ENCODE measurements at regions not wholly inside any gene's neighbourhood (a gene's known extent, or its start where the extent isn't known, plus 50 kb on each side); places are given as distances from the start of the nearest gene placed in this dataset.
"Not testable (repeated sequence)": the region's sequence is repeated elsewhere in the genome, so short reads cannot be mapped to it uniquely, and the experiment has no call there.

GRCh38 chr1:38648417-38648816 lies 211.2 kb downstream of the RRAGC start:
- no peaks in the 10 kb centered on the region for H3K4me1 ChIP-seq (ENCODE audit: control insufficient read depth, extremely low read depth, insufficient read depth, low read length)
- H4K20me1 ChIP-seq (ENCODE audit: control insufficient read depth, extremely low read depth, insufficient read depth, low read length) = no peaks in the 10 kb centered on the region
- no peak overlapping the region for H3K4me2 ChIP-seq (ENCODE audit: extremely low read depth, insufficient read depth, low read length)
- no peaks in the 10 kb centered on the region for H3K36me3 ChIP-seq (ENCODE audit: control insufficient read depth, insufficient read depth, low read length)
- H2AFZ ChIP-seq (ENCODE audit: low read length) = no peak overlapping the region
- H3K27me3 ChIP-seq (ENCODE audit: control insufficient read depth, insufficient read depth, low read length) = no peaks in the 10 kb centered on the region
- TF ChIP-seq CTCF (conservative IDR thresholded peaks at IDR 0.05 in 1 of 2, IDR thresholded peaks at IDR 0.05 in 1 of 2; ENCODE audit: low read depth in 1 of 2, low read length in 2 of 2) (no peak), EZH2 (IDR thresholded peaks at IDR 0.05; ENCODE audit: low read length, missing control alignments) (no peak)
- H3K4me3 ChIP-seq (replicated peaks in 1 of 4; ENCODE audit: control extremely low read depth in 1 of 4, insufficient read depth in 1 of 4, low read depth in 3 of 4, low read length in 4 of 4) = no peak overlapping the region
- DNase-seq (ENCODE audit: low read depth in 2 of 2) = no peak
- no peaks in the 10 kb centered on the region for H3K79me2 ChIP-seq (ENCODE audit: control insufficient read depth, insufficient read depth, low read length)
- H3K27ac ChIP-seq (ENCODE audit: insufficient read depth, low read length) = no peak overlapping the region
- no peaks in the 10 kb centered on the region for H3K9me3 ChIP-seq (ENCODE audit: control insufficient read depth, insufficient read depth, low read depth, low read length)
- no peak overlapping the region for H3K9ac ChIP-seq (ENCODE audit: insufficient read depth, low read length)

GRCh38 chr1:38647341-38647740 lies 212.2 kb downstream of the RRAGC start:
- not testable (repeated sequence) for H3K27me3 ChIP-seq (ENCODE audit: control insufficient read depth, insufficient read depth, low read length); H2AFZ ChIP-seq (ENCODE audit: low read length); H3K9me3 ChIP-seq (ENCODE audit: control insufficient read depth, insufficient read depth, low read depth, low read length); H3K4me3 ChIP-seq (replicated peaks in 1 of 4; ENCODE audit: control extremely low read depth in 1 of 4, insufficient read depth in 1 of 4, low read depth in 3 of 4, low read length in 4 of 4); H4K20me1 ChIP-seq (ENCODE audit: control insufficient read depth, extremely low read depth, insufficient read depth, low read length); H3K27ac ChIP-seq (ENCODE audit: insufficient read depth, low read length); H3K79me2 ChIP-seq (ENCODE audit: control insufficient read depth, insufficient read depth, low read length); H3K9ac ChIP-seq (ENCODE audit: insufficient read depth, low read length); H3K4me1 ChIP-seq (ENCODE audit: control insufficient read depth, extremely low read depth, insufficient read depth, low read length); H3K36me3 ChIP-seq (ENCODE audit: control insufficient read depth, insufficient read depth, low read length); H3K4me2 ChIP-seq (ENCODE audit: extremely low read depth, insufficient read depth, low read length); DNase-seq (ENCODE audit: low read depth in 2 of 2)

DNA sequence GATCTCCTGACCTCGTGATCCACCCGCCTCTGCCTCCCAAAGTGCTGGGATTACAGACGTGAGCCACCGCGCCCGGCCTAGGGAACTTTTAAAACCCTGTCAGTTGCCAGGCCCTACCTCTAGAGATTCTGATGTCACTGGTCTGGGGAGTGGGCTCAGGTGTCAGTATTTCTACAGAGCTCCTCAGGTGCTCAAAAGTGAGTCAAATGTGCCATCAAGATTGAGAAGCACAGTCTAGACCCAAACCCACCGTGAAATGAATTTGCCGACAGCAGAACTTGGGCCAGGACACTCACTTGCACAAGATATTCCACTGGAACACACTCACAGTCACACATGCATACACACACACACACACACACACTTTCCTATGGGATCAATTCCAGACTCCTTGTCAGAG lies 215.5 kb downstream of the RRAGC start:
- Histone ChIP-seq H3K9ac (ENCODE audit: insufficient read depth, low read length) (no peak overlapping the region), H3K27ac (ENCODE audit: insufficient read depth, low read length) (no peak overlapping the region), H3K4me2 (ENCODE audit: extremely low read depth, insufficient read depth, low read length) (no peak overlapping the region), H2AFZ (ENCODE audit: low read length) (no peak overlapping the region), H3K27me3 (ENCODE audit: control insufficient read depth, insufficient read depth, low read length) (no peaks in the 10 kb centered on the region), H3K9me3 (ENCODE audit: control insufficient read depth, insufficient read depth, low read depth, low read length) (no peaks in the 10 kb centered on the region), H4K20me1 (ENCODE audit: control insufficient read depth, extremely low read depth, insufficient read depth, low read length) (no peaks in the 10 kb centered on the region), H3K4me1 (ENCODE audit: control insufficient read depth, extremely low read depth, insufficient read depth, low read length) (no peaks in the 10 kb centered on the region), H3K36me3 (ENCODE audit: control insufficient read depth, insufficient read depth, low read length) (no peaks in the 10 kb centered on the region), H3K4me3 (replicated peaks in 1 of 4; ENCODE audit: control extremely low read depth in 1 of 4, insufficient read depth in 1 of 4, low read depth in 3 of 4, low read length in 4 of 4) (no peak overlapping the region), H3K79me2 (ENCODE audit: control insufficient read depth, insufficient read depth, low read length) (no peaks in the 10 kb centered on the region)
- DNase-seq (ENCODE audit: low read depth in 2 of 2) = no peak
- TF ChIP-seq CTCF (conservative IDR thresholded peaks at IDR 0.05 in 1 of 2, IDR thresholded peaks at IDR 0.05 in 1 of 2; ENCODE audit: low read depth in 1 of 2, low read length in 2 of 2) = no peak
- no peak for TF ChIP-seq EZH2 (IDR thresholded peaks at IDR 0.05; ENCODE audit: low read length, missing control alignments)

- no peak overlapping the region for H3K27ac ChIP-seq (ENCODE audit: insufficient read depth, low read length)
- H3K27me3 ChIP-seq (ENCODE audit: control insufficient read depth, insufficient read depth, low read length) = no peaks in the 10 kb centered on the region
- H4K20me1 ChIP-seq (ENCODE audit: control insufficient read depth, extremely low read depth, insufficient read depth, low read length) = no peaks in the 10 kb centered on the region
- H3K9me3 ChIP-seq (ENCODE audit: control insufficient read depth, insufficient read depth, low read depth, low read length) = no peaks in the 10 kb centered on the region
- TF ChIP-seq CTCF (conservative IDR thresholded peaks at IDR 0.05 in 1 of 2, IDR thresholded peaks at IDR 0.05 in 1 of 2; ENCODE audit: low read depth in 1 of 2, low read length in 2 of 2) (no peak), EZH2 (IDR thresholded peaks at IDR 0.05; ENCODE audit: low read length, missing control alignments) (no peak)
- no peak overlapping the region for H2AFZ ChIP-seq (ENCODE audit: low read length)
- no peak overlapping the region for H3K4me3 ChIP-seq (replicated peaks in 1 of 4; ENCODE audit: control extremely low read depth in 1 of 4, insufficient read depth in 1 of 4, low read depth in 3 of 4, low read length in 4 of 4)
- no peaks in the 10 kb centered on the region for H3K36me3 ChIP-seq (ENCODE audit: control insufficient read depth, insufficient read depth, low read length)
- H3K9ac ChIP-seq (ENCODE audit: insufficient read depth, low read length) = no peak overlapping the region
- no peak for DNase-seq (ENCODE audit: low read depth in 2 of 2)
- no peaks in the 10 kb centered on the region for H3K4me1 ChIP-seq (ENCODE audit: control insufficient read depth, extremely low read depth, insufficient read depth, low read length)
- no peaks in the 10 kb centered on the region for H3K79me2 ChIP-seq (ENCODE audit: control insufficient read depth, insufficient read depth, low read length)
- H3K4me2 ChIP-seq (ENCODE audit: extremely low read depth, insufficient read depth, low read length) = no peak overlapping the region
Observed at GRCh38 chr1:38641661-38642060, 217.9 kb downstream of the RRAGC start.

Data from fibroblast of lung (primary cell).